Stimulated activated CD4-positive, alpha-beta T cell treated with anti-CD3 and anti-CD28 coated beads, Interleukin-1b, Interleukin-23, amount 100 ng/mL, for 4 hours (primary cell): ENCODE measurements at regions not wholly inside any gene's neighbourhood (a gene's known extent, or its start where the extent isn't known, plus 50 kb on each side); places are given as distances from the start of the nearest gene placed in this dataset.
"Not testable (repeated sequence)": the region's sequence is repeated elsewhere in the genome, so short reads cannot be mapped to it uniquely, and the experiment has no call there.

Experiments used
- DNase-seq, 2 donors: peaks; one replicate each; pipeline ENCODE4 v3.0.0-alpha.2; 2020; ENCODE audit warnings: low read depth in 2 of 2

GRCh38 chr10:90250784-90251183 is 549.4 kb downstream of the KIF20B start:
- DNase-seq: not testable (repeated sequence)

- no peak for DNase-seq
Measured at GRCh38 chr10:90269699-90270098, 568.3 kb downstream of the KIF20B start.

DNA sequence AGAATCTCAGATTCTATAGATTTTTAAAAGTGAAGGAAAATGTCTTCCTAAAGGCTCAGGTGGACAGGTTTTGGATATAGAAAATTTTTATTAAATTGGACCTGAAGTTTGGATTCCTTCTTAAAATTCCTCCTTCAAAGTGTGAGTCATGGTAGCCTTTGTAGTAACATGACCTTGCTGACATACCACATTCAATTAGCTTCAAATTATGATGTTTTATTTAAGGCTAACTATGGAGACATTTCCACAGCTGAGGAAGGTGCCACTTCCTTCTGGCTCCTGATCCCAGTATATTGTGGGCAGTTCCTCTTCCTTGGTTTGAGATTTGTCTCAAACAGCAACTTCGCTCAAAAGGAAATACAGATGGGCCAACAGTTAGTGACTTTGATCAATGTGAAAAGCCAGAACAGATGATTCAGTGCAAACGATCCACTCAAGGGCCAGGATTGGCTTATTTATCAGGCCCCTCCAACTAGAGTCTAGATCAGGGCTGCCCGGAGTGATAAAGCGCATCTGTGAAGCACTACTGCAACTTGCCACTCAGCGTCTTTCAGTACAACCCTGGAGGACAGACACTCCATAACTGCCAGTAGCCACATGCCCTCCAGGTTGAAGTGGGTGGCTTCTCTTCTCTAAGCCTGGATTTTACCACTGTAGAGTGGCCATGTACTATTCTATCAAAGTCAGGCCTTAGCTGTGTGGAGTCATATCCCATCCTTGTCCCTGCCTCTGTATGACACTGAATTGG is 573.5 kb downstream of the KIF20B start:
- DNase-seq: no peak

- no peak for DNase-seq
Measured at GRCh38 chr10:90276894-90277475, 575.6 kb downstream of the KIF20B start.

DNA sequence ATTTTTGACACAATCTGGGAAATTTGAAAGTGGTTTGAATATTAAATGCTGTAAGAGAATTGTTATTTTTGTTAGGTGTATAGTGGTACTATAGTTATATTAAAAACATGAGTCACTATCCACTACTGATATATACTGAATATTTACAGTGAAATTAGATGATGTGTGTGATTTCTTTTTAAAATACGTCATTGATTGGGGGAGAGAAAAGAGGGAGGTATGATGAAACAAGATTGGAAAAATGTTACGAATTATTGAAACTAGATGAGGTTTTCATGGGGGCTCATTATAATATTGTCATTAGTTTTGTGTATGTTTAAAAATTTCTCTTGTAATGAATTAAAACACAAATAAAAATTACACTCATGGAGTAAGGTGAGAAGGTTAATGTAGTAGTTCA is 571.4 kb downstream of the HTR7 start:
- no peak for DNase-seq

GRCh38 chr10:90286941-90287340 is 570.9 kb downstream of the HTR7 start:
- no peak for DNase-seq

DNA sequence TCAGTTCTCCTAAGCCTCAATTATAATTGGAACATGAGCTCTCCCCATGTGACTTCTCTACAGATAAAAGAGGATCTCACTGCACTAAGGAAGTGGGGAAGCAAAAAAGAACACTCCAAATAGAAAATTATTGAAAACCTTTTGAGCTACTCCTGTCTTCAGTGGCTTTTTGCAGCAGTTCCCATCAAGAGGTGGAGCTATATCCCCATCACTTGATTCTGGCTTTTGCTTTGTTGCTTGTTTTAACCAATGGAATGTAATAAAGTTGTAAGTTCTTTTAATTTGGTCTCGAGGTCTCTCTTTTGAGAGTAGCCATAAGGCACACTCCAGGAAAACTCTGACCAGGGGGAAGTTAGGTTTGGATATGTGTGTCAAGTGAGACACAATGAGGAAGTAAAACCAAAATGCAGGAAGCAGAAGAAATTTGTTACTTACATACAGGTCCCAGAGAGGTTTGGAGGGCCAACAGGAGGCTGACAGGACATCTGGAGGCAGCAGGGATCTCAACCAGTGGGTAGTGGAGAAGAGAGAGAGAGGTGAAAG is 569.4 kb downstream of the HTR7 start:
- no peak for DNase-seq

DNA sequence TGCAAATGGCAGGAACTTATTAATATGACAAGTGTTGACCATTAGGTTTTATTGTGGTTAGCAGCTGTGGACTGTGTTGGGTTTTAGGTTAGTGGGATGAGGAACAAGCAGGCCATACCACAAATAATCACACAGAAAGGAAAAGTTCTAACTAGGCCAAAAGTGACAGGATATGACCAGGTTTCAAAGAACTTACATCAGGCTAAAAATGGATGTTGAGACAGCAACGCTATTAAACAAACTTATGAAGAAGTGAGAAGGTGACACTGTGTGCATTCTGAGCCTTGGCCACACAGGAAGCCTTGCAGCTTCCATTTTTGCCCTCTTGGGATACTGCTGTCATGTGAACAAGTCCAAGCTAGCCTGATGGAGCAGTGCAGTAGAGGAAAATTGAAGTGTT is 568.8 kb downstream of the HTR7 start:
- no peak for DNase-seq

- no peak for DNase-seq
Measured at GRCh38 chr10:90293616-90294015, 564.2 kb downstream of the HTR7 start.

DNA sequence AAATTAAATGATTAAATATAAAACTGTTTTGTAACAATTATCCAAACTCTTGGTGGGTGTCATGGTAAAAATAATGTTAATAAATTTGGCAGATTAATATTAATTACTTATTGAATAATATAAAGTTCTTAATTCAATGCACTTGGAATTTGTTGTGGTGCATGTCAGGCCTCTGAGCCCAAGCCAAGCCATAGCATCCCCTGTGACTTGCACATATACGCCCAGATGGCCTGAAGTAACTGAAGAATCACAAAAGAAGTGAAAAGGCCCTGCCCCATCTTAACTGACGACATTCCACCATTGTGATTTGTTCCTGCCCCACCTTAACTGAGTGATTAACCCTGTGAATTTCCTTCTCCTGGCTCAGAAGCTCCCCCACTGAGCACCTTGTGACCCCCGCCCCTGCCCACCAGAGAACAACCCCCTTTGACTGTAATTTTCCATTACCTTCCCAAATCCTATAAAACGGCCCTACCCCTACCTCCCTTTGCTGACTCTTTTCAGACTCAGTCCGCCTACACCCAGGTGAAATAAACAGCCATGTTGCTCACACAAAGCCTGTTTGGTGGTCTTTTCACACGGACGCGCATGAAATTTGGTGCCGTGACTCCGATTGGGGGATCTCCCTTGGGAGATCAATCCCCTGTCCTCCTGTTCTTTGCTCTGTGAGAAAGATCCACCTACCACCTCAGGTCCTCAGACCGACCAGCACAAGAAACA is 562.9 kb downstream of the HTR7 start:
- DNase-seq: not testable (repeated sequence)

DNA sequence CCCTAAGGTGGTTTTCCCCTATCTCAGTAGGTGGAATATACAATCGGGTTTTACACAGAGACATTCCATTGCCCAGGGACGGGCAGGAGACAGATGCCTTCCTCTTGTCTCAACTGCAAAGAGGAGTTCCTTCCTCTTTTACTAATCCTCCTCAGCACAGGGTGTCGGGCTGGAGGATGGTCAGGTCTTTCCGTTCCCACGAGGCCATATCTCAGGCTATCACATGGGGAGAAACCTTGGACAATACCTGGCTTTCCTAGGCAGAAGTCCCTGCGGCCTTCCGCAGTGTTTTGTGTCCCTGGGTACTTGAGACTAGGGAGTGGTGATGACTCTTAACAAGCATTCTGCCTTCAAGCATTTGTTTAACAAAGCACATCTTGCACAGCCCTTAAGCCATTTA is 555.8 kb downstream of the HTR7 start:
- DNase-seq: not testable (repeated sequence)

GRCh38 chr10:90302758-90303481 is 554.9 kb downstream of the HTR7 start:
- DNase-seq: no peak

DNA sequence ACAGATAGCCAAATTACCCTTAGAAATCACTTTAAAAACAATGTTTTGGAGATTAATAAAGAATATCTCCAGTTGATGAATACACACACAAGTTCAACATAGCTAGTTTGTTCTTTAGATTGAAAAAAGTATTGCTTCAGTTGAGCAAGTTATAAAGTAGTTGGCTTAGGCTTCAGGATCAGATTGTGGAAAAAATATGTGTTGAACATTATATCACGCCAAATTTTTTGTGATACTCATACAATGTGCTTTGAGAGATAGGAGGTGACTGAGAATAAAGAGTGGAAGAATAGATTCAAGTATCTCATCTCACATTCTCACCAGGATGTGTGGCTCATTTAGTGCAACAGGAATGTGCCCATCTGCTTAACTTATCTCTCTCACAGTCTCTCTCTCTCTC is 553.3 kb downstream of the HTR7 start:
- no peak for DNase-seq

- DNase-seq: no peak
Measured at GRCh38 chr10:90306187-90306586, 551.7 kb downstream of the HTR7 start.

- no peak for DNase-seq
Measured at GRCh38 chr10:90308223-90308622, 549.6 kb downstream of the HTR7 start.

DNA sequence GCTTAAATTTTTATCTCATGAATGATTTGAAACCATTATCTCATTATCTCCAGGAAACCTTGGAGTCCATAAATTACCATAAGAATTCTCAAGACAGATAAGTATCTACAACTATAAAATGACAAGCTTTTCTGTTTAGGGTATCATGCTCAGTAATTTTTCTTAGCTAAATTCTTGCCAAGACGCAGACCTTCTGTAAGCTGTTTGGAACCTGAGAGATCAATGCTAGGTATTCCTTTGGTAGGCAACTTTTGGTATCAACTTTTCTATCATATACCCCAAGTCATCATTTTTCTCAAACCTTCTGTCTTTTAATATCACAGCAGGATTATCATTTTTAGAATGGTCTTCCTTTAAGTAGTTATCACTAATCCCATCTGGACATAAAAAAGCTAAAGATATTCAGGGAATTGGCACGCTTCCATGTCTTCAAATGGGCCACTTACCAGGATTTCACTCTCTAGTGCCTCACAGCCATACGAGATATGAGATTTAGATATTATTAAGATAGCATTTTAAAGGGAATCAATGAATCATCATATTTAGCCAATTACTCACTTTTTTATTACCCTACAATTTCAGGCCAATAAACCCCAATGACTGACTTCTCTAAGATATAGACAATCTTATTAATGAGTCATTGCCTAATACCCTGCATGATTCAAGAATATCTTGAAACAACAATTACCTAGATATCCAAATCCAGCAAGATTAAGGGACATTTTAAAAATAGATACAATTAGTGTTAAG is 544.1 kb downstream of the HTR7 start:
- no peak for DNase-seq

DNA sequence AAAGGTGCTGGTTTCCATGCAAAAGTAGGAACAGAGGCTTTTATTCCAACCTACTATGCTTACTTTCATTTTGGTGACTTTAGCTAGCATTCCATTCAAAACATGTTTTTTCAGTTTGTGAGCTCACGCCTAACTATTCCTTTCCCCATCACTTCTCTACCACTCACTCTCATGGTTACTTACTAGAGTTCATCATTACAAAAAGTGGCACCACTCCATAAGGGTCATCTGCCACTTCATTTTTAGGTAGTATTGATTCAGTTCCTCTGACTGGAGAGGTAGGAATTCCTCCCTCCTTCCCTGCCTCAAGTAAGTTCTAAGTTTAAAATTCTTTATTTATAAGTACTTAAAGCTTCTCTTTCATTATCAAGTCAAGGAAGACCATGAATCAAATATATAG is 543.1 kb downstream of the HTR7 start:
- no peak for DNase-seq

DNA sequence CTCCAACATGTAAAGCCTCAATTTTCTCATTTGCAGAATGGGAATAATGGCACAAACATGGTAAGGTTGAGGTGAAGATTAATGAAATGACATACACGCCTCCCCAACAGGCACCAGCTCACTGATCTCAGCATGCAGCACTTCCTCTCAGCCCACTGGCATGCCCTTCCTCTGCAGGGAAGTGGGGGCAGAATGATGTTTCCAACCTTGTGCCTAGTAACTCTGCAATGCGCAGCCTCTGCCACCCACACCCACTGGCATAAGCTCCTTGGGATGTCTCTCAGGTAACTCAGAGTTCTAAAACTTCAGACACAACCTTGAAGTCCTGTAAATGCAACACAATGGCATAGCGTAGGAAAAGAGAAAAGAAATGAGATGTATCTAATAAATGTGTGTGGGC is 540.7 kb downstream of the HTR7 start:
- DNase-seq: no peak

DNA sequence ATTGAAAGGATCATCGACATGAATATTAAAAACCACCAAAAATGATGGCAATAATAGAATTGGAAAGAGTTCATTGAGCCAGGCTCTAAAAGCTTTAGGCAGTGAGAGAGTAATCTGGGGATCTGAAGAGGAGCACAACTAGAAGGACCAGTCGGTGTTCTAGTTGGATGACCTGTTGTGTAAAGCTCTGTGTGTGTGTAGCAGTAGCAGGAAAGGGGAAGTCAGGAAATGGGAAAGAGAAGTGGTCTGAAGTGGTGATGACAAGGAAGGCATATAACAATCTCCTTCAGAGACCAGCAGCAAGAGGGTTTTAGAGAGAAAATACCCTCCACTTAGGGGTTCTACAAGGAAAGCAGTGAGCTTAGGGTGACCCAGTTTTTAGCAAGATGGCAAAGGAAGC is 539.2 kb downstream of the HTR7 start:
- no peak for DNase-seq

GRCh38 chr10:90319188-90319914 is 538.5 kb downstream of the HTR7 start:
- no peak for DNase-seq
